HCT116 (cell line): ENCODE measurements at regions not wholly inside any gene's neighbourhood (a gene's known extent, or its start where the extent isn't known, plus 50 kb on each side); places are given as distances from the start of the nearest gene placed in this dataset.

ENCODE experiments used
- ATAC-seq: fragments of 200-7000 bp; cut with Tn5 transposase; 2 replicates; pipeline ENCODE4 v1.9.1; 2020; ENCODE audit warnings: mild to moderate bottlenecking, moderate library complexity
- BruUV-seq: library from RNA; stranded (reverse); fragments of 400-500 nt; replicated peaks from 2 replicates; lab custom pipeline; 2021; lab: Mats Ljungman, UMichigan
- CTCF ChIA-PET: fragments of 300-600 bp; sonication (Branson Sonifier 250); formaldehyde crosslinking; loops from one replicate; lab custom pipeline; 2021; ENCODE audit warnings: antibody characterized with exemption; lab: Charles Lee
- POLR2A ChIA-PET: fragments of 300-600, 350-600 bp; sonication (Branson Sonifier 250); formaldehyde crosslinking; loops from one replicate; lab custom pipeline; 2021; ENCODE audit warnings: antibody characterized with exemption; lab: Charles Lee
- RAD21 ChIA-PET, 2 experiments: fragments of 300-600 bp; sonication (Branson Sonifier 250); formaldehyde crosslinking; loops; one replicate each; lab custom pipeline; 2023; ENCODE audit warnings: low total read pairs in 2 of 2; ENCODE audit not compliant: uncharacterized antibody in 2 of 2, unreplicated experiment in 2 of 2, low non-redundant PET in 1 of 2; lab: Charles Lee
- DNase-seq: peaks from one replicate; pipeline ENCODE4 v3.0.0-alpha.2; 2010; ENCODE audit warnings: low read depth, low spot score
- H2AFZ ChIP-seq: fragments of 200-600 bp; shearing (Covaris generic), sonication (generic); 2 replicates; pipeline ENCODE4 v1.6.1; 2017; ENCODE audit warnings: low read depth, mixed run types, mixed read lengths, antibody characterized with exemption, low read length; ENCODE audit not compliant: poor library complexity, severe bottlenecking
- H3K27ac ChIP-seq: 2 replicates; pipeline ENCODE4 v1.5.1; 2012; ENCODE audit warnings: low read depth, low read length
- H3K27me3 ChIP-seq: fragments of 200-600 bp; sonication (generic); 2 replicates; pipeline ENCODE4 v1.6.1; 2016; ENCODE audit warnings: mixed run types, low read length, mixed read lengths; ENCODE audit not compliant: insufficient read depth
- H3K36me3 ChIP-seq, 2 experiments: fragments of 200-500 bp in 1 of 2; fragments of 200-600 bp in 1 of 2; sonication (Bioruptor generic) in 1 of 2; sonication (generic) in 1 of 2; 2 replicates each; pipeline versions ENCODE4 v1.5.1 to v1.6.1; 2014 to 2016; ENCODE audit warnings: low read length in 2 of 2, inconsistent platforms in 1 of 2, mixed read lengths in 1 of 2, mixed run types in 1 of 2; ENCODE audit not compliant: insufficient read depth in 2 of 2, control insufficient read depth in 1 of 2
- H3K4me1 ChIP-seq, 2 experiments: fragments of 200-600 bp in 1 of 2; sonication (generic) in 1 of 2; 2 replicates each; pipeline versions ENCODE4 v1.5.1 to v1.6.1; 2012 to 2017; ENCODE audit warnings: low read length in 2 of 2, inconsistent platforms in 1 of 2, mild to moderate bottlenecking in 1 of 2, mixed read lengths in 1 of 2, mixed run types in 1 of 2, moderate library complexity in 1 of 2; ENCODE audit not compliant: insufficient read depth in 2 of 2, control insufficient read depth in 1 of 2
- H3K4me2 ChIP-seq: fragments of 200-600 bp; sonication (generic); 2 replicates; pipeline ENCODE4 v1.6.1; 2017; ENCODE audit warnings: mixed run types, low read length, mixed read lengths
- H3K4me3 ChIP-seq, 2 experiments: fragments of 200-600 bp in 1 of 2; sonication (generic) in 1 of 2; replicated peaks in 1 of 2; 2 replicates each; pipeline ENCODE4 v1.5.1; 2011 to 2016; ENCODE audit warnings: low read length in 2 of 2, control low read depth in 1 of 2, low read depth in 1 of 2, mild to moderate bottlenecking in 1 of 2, mixed read lengths in 1 of 2, mixed run types in 1 of 2
- H3K79me2 ChIP-seq: fragments of 200-600 bp; sonication (generic); 2 replicates; pipeline ENCODE4 v1.6.1; 2017; ENCODE audit warnings: mild to moderate bottlenecking, mixed run types, low read length, moderate library complexity, mixed read lengths; ENCODE audit not compliant: insufficient read depth
- H3K9ac ChIP-seq: fragments of 200-600 bp; sonication (generic); 2 replicates; pipeline ENCODE4 v1.6.1; 2016; ENCODE audit warnings: low read length, mixed read lengths
- H3K9me2 ChIP-seq: fragments of 200-600 bp; sonication (generic), shearing (Covaris generic); 2 replicates; pipeline ENCODE4 v1.6.1; 2017; ENCODE audit warnings: mixed run types, mild to moderate bottlenecking, moderate library complexity; ENCODE audit not compliant: insufficient read depth
- H3K9me3 ChIP-seq, 2 experiments: fragments of 200-500 bp in 1 of 2; fragments of 200-600 bp in 1 of 2; sonication (Bioruptor generic) in 1 of 2; sonication (generic) in 1 of 2; 2 replicates each; pipeline ENCODE4 v1.6.1; 2014 to 2017; ENCODE audit warnings: low read length in 2 of 2, mixed read lengths in 2 of 2, inconsistent platforms in 1 of 2, low read depth in 1 of 2, mild to moderate bottlenecking in 1 of 2, mixed run types in 1 of 2, moderate library complexity in 1 of 2; ENCODE audit not compliant: control insufficient read depth in 1 of 2, insufficient read depth in 1 of 2
- H4K20me1 ChIP-seq: fragments of 200-600 bp; sonication (generic), shearing (Covaris generic); 2 replicates; pipeline ENCODE4 v1.6.1; 2017; ENCODE audit warnings: mixed run types, mild to moderate bottlenecking, moderate library complexity; ENCODE audit not compliant: insufficient read depth
- ELF1 ChIP-seq: IDR thresholded peaks from 2 replicates; pipeline ENCODE4 v1.6.1; 2012; ENCODE audit warnings: low read depth, borderline replicate concordance
- EZH2 ChIP-seq: fragments of 200-600 bp; sonication (generic); IDR thresholded peaks from 2 replicates; pipeline ENCODE4 v1.6.1; 2017; ENCODE audit warnings: antibody characterized with exemption, mixed run types
- EZH2phosphoT487 ChIP-seq: fragments of 200-600 bp; IDR thresholded peaks from 2 replicates; pipeline ENCODE4 v1.6.1; 2018; ENCODE audit warnings: antibody characterized with exemption, borderline replicate concordance
- FOSL1 ChIP-seq: IDR thresholded peaks from 2 replicates; pipeline ENCODE4 v1.6.1; 2012; ENCODE audit warnings: low read depth
- JUND ChIP-seq: IDR thresholded peaks from 2 replicates; pipeline ENCODE4 v1.6.1; 2012
- POLR2A ChIP-seq: IDR thresholded peaks from 2 replicates; pipeline ENCODE4 v1.7.0; 2011; ENCODE audit warnings: borderline replicate concordance; ENCODE audit not compliant: insufficient read depth, insufficient read length; ENCODE audit errors: extremely low read depth
- POLR2AphosphoS5 ChIP-seq: IDR thresholded peaks from 2 replicates; pipeline ENCODE4 v1.6.1; 2011; ENCODE audit warnings: mild to moderate bottlenecking, low read depth, low read length, moderate library complexity
- RAD21 ChIP-seq: IDR thresholded peaks from 2 replicates; pipeline ENCODE4 v1.6.1; 2012; ENCODE audit warnings: low read depth, mild to moderate bottlenecking
- SIN3A ChIP-seq: IDR thresholded peaks from 2 replicates; pipeline ENCODE4 v1.6.1; 2012; ENCODE audit warnings: low read depth
- SP1 ChIP-seq: IDR thresholded peaks from 2 replicates; pipeline ENCODE4 v1.6.1; 2012; ENCODE audit warnings: low read depth
- SRF ChIP-seq: IDR thresholded peaks from 2 replicates; pipeline ENCODE4 v1.6.1; 2012; ENCODE audit warnings: low read depth
- YY1 ChIP-seq: IDR thresholded peaks from 2 replicates; pipeline ENCODE4 v1.6.1; 2011; ENCODE audit warnings: low read length, low read depth, moderate library complexity, mild to moderate bottlenecking; ENCODE audit not compliant: insufficient replicate concordance; ENCODE audit errors: extremely low read depth
- ZNF274 ChIP-seq: fragments of 200-500 bp; sonication (Bioruptor generic); IDR thresholded peaks from 2 replicates; pipeline ENCODE4 v1.6.1; 2014; ENCODE audit warnings: mild to moderate bottlenecking, low read depth, low read length, inconsistent platforms
- intact Hi-C: fragments of 100-400 bp; cut with micrococcal nuclease; formaldehyde crosslinking; loops from 2 replicates; pipeline ENCODE4 v1.10.0; 2022
- TF ChIP-seq, protein P1 (sequence below): IDR thresholded peaks from 2 replicates; pipeline ENCODE4 v1.6.1; 2012
- TF ChIP-seq, protein P2 (sequence below): IDR thresholded peaks from 2 replicates; pipeline ENCODE4 v1.6.1; 2012
- TF ChIP-seq, protein P3 (sequence below): IDR thresholded peaks from 2 replicates; pipeline ENCODE4 v1.6.1; 2011; ENCODE audit warnings: mild to moderate bottlenecking, low read length, moderate library complexity; ENCODE audit not compliant: insufficient replicate concordance; ENCODE audit errors: extremely low read depth

DNA sequence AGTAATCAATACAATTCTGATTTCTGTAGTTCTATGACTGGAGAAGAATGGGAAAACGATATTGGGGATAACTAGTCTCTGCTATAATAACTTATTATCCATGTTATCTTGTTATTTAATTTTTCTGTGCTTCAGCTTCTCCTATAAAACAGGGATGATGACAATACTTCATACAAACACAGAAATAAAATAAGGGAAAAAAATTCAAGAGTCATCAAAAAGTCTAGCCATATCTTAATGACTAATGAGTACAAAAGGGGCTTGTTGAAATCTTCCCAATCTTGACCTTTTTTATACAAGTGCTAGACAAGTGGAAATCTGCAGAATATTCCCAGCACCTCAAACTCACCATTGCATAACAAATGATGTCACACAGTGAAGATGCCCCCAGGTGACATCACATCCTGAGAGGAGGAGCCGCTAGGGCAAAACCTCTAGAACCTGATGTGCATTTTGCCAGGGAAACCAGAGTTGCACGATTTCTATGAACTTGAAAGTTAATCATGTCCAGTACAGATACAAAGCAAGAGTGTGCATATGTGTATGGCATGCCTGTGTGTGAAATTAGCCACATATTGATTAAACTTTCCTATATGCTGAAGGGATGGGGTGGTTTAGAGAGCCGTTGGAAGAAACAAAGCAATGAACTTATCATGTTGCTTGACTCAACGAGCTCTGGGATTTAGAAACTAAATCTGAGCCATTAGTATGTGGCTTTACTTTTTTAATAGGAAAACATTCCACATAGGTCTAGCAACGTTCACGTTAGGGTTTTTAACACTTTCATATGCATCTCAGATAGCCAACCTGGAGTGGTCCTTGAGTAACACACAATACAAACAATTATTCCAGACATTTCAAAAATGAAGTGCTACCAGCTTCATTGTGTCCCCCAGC, 278.9 kb downstream of the SLC4A3 start:
- intact Hi-C loops = no loop called here
- H3K27ac ChIP-seq = no peak overlapping the region
- no peak overlapping the region for H3K4me3 ChIP-seq
- no peaks in the 10 kb centered on the region for H3K4me1 ChIP-seq
- ChIA-PET RAD21 (no interaction called here), CTCF (no interaction called here)
- H3K36me3 ChIP-seq = peaks cover 0 to 2% of the 10 kb centered on the region in 2 experiments; a peak in 1 of 4 replicates
- H3K27me3 ChIP-seq = no peaks in the 10 kb centered on the region
- H3K4me2 ChIP-seq = no peak overlapping the region
- no TSS peak for BruUV-seq
- TF ChIP-seq SRF (no peak), EZH2 (no peak), FOSL1 (no peak), SIN3A (no peak), POLR2AphosphoS5 (no peak), JUND (no peak), POLR2A (no peak), RAD21 (no peak)
- TF ChIP-seq, protein P1, sequence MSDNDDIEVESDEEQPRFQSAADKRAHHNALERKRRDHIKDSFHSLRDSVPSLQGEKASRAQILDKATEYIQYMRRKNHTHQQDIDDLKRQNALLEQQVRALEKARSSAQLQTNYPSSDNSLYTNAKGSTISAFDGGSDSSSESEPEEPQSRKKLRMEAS = no peak
- TF ChIP-seq, protein P2, sequence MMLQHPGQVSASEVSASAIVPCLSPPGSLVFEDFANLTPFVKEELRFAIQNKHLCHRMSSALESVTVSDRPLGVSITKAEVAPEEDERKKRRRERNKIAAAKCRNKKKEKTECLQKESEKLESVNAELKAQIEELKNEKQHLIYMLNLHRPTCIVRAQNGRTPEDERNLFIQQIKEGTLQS = no peak
- TF ChIP-seq, all 23 proteins: peak for 0
- Histone ChIP-seq H3K9ac (no peak overlapping the region), H3K79me2 (no peaks in the 10 kb centered on the region), H2AFZ (no peak overlapping the region), H3K9me2 (no peaks in the 10 kb centered on the region), H4K20me1 (no peaks in the 10 kb centered on the region), H3K9me3 (no peaks in the 10 kb centered on the region)
- DNase-seq (no peak), ATAC-seq (no peak)
- POLR2A ChIA-PET = no interaction called here

DNA sequence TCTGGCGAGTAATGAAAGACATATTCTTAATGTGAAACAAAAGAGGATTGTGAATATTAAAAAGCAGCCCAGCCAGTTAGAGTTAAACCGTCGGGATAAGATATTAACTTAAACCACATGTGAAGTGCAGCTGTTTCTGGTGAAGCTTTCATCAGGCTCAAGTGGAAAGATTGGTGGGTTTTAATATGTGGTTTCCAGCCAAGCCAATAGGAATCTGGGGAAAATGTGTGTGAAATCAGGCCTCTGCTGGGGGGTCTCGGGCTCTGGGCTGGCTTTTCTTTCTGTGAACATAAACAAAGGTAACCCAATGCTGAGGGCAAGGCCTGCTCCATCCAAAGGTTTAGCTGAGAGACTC, 279.6 kb downstream of the SLC4A3 start:
- ATAC-seq (no peak), DNase-seq (no peak)
- TF ChIP-seq, protein P3, sequence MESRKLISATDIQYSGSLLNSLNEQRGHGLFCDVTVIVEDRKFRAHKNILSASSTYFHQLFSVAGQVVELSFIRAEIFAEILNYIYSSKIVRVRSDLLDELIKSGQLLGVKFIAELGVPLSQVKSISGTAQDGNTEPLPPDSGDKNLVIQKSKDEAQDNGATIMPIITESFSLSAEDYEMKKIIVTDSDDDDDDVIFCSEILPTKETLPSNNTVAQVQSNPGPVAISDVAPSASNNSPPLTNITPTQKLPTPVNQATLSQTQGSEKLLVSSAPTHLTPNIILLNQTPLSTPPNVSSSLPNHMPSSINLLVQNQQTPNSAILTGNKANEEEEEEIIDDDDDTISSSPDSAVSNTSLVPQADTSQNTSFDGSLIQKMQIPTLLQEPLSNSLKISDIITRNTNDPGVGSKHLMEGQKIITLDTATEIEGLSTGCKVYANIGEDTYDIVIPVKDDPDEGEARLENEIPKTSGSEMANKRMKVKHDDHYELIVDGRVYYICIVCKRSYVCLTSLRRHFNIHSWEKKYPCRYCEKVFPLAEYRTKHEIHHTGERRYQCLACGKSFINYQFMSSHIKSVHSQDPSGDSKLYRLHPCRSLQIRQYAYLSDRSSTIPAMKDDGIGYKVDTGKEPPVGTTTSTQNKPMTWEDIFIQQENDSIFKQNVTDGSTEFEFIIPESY = no peak
- TF ChIP-seq POLR2A (no peak), SP1 (no peak), ELF1 (no peak), RAD21 (no peak), ZNF274 (no peak), EZH2phosphoT487 (no peak), YY1 (no peak)
- Histone ChIP-seq H3K4me3 (no peak overlapping the region), H2AFZ (no peak overlapping the region), H3K27me3 (no peaks in the 10 kb centered on the region), H3K27ac (no peak overlapping the region), H3K9ac (no peak overlapping the region), H3K4me2 (no peak overlapping the region), H3K9me3 (no peaks in the 10 kb centered on the region), H3K79me2 (no peaks in the 10 kb centered on the region), H4K20me1 (no peaks in the 10 kb centered on the region), H3K9me2 (no peaks in the 10 kb centered on the region), H3K36me3 (peaks cover 0 to 2% of the 10 kb centered on the region in 2 experiments; a peak in 1 of 4 replicates), H3K4me1 (no peaks in the 10 kb centered on the region)
- ChIA-PET CTCF (no interaction called here), RAD21 (no interaction called here), POLR2A (no interaction called here)
- BruUV-seq = no TSS peak
- intact Hi-C loops = no loop called here
